ENCODE measurements at regions not wholly inside any gene's neighbourhood (a gene's known extent, or its start where the extent isn't known, plus 50 kb on each side); places are given as distances from the start of the nearest gene placed in this dataset.

- TF ChIP-seq POLR2A (IDR thresholded peaks at IDR 0.05; ENCODE audit: low read depth), result no peak
- no peak for TF ChIP-seq CTCF (IDR thresholded peaks at IDR 0.05)
- TF ChIP-seq EP300 (IDR thresholded peaks at IDR 0.05), result no peak
- TF ChIP-seq POLR2AphosphoS5 (IDR thresholded peaks at IDR 0.05), result no peak
Measured at GRCh38 chr3:65006300-65006739, 318.5 kb upstream of the ADAMTS9 start.
